GM19372 (cell line): ENCODE measurements at regions not wholly inside any gene's neighbourhood (a gene's known extent, or its start where the extent isn't known, plus 50 kb on each side); places are given as distances from the start of the nearest gene placed in this dataset.

ENCODE experiments used
- ATAC-seq: cut with Tn5 transposase; IDR thresholded peaks from one replicate; pipeline ENCODE4 v1.9.1; 2021; ENCODE audit warnings: mild to moderate bottlenecking, low read depth, moderate library complexity; ENCODE audit not compliant: unreplicated experiment

GRCh38 chr6:150651808-150652470 lies 52.3 kb downstream of the PLEKHG1 start:
- no peak for ATAC-seq

DNA sequence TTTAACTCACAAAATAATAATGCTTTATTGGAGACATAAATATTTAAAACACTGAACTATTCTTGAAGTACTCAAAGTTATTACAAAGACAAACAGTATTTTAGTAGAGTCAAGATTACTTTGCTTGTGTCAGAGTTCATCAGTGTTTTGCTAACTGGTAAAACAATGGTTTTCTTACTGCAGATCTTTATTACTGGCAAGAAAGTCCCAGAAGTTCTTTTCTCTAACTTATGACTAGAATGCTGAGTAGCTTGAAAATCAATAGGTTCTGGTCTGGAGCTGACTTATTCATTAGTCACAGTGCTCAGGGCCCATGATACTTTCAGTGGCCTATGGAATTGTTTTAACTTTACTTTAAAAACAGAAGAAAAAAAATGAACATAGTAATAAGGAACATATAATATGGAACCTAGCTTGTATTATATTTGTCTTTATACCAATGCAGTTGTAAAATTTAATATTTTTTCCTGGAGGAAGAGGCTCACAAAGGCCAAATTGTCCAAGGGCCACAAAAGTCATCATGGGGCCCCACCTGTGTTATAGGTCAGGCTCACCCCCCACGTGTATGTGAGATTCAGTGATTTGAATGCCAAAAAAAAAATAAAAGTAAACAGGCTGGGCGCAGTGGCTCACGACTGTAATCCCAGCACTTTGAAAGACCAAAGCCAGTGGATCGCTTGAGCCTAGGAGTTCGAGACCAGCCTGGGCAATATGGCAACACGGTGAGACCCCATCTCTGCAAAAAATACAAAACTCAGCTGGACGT lies 53.3 kb downstream of the PLEKHG1 start:
- no peak for ATAC-seq

- no peak for ATAC-seq
Observed at GRCh38 chr6:150654608-150655007, 54.9 kb downstream of the PLEKHG1 start.

DNA sequence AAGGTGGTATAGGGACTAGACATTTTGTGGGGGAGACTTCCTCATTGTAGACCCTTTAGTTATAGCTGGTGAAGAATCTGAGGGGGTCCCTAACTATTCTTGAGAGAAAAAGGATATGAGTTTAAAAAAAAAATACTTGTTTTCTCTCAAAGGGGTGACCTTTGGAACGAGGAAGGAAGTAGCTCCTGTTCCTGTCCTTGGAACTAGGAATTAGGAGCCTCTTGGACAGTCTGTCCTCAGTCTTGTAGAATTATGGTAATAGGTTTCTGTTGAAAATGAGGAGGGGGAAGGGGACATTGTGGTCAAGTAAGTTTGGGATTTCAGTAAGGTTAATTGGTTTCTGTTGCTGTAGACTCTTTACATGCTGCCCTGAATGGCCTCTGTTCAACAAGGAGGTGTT lies 56.5 kb downstream of the PLEKHG1 start:
- ATAC-seq: no peak

- ATAC-seq: no peak
Observed at GRCh38 chr6:150658421-150658820, 58.7 kb downstream of the PLEKHG1 start.

GRCh38 chr6:150659046-150659763 lies 59.5 kb downstream of the PLEKHG1 start:
- no peak for ATAC-seq

DNA sequence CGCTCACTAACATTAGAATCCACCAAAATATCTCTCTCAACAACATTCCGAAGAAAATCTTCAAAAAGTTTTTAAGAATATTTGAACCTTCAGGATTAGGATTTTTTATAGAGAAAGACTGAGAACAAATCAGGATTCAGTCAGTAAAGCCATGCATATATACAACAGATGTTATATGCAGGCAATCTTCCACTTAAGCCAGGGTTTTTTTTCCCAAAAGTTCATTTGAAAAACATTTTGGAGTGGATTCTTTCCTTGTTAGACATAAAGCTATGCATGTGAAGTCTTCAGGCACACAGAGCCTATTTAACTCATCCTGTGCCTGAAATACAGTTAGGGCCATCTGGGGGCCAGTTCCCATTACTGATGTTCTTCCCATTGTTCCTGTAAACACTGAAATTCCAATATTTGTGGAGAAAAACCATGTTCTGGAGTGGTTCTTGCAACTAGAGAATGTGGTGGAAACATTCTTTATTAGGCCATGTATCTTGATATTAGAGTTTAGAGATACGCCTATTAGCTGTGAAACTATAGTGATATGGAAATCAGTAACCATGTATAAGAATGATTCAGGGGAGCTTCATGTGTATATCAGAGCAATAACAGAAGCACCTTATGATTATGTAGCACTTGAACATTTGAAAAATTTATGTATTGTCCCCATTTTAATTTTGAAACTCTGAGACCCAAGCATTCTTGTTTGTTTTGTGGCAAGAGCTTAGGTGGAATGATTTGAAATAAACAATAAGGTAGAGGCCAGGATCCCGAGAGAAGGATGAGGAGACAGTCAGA lies 61.7 kb downstream of the PLEKHG1 start:
- ATAC-seq: no peak

DNA sequence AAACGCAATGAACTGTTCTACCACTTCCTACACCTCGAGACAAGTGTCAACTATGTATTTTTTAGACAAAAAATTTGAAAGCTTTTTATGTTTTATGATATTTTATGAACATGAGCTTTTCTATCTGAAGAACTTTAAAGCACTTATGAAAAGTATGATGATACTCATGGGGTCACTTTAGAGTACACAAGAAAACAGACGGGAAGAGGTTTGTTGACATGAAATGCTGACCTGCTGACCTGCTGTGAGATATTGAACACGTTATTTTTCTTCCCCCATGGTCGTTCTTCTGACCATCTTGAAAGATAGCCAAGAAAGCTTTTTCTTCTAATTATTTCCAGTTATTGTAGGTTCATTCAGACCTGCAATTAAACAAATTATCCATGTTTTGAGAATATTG lies 63.1 kb downstream of the PLEKHG1 start:
- ATAC-seq: no peak

GRCh38 chr6:150664091-150664490 lies 64.4 kb downstream of the PLEKHG1 start:
- ATAC-seq: no peak

- no peak for ATAC-seq
Observed at GRCh38 chr6:150666071-150666470, 66.4 kb downstream of the PLEKHG1 start.

DNA sequence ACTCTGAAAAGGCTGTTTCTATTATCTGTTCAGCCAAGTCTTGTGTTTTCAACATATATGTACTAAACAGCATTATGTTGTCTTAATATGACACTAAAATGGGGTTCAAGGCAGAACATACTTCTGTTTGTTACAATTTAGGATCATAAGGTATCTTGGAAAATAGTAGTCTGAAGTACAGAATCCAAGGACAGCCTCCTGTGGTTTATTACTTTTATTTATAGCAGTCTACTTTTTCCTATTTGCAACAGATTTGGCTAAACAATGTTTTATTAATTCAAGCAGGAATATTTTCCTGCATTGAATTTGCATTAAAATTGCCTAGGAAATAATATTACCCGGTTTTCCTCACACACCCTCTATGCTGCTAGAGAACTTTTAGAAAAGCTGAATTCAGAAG lies 67.7 kb downstream of the PLEKHG1 start:
- ATAC-seq: no peak

DNA sequence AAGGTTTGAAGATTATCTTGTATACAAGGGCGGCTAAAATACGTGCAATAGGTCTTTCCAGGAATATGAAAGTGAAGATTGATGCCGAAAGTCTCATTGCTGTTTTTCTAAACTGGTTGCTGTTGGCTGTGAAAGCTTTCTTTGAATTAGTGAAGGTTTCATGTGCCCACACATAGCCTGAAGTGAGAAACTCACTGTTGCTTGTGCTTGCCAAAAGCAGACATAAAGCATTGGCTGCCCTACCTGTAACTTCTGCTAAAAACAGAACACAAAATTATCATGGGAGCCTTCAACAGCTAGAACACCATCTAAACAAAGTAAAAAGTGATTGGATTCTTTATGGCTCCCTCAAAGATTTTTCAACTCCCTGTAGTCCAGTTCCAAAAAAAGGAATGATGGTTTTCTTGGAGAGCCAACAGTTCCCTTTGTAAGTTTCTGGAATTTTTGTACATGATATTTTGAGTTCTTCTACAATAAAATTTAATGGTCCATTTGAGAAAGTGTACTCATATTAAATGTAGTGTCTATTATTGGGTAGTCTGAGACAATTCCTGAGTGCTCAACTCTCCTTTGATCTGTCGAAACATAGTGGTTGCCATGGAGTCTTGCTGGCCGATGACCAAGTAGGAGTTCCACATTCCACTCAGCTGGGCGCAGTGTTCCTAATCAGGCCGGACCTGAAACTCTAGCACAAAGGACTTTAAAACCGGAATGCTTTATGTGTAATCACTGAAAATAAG lies 68.5 kb downstream of the PLEKHG1 start:
- no peak for ATAC-seq

DNA sequence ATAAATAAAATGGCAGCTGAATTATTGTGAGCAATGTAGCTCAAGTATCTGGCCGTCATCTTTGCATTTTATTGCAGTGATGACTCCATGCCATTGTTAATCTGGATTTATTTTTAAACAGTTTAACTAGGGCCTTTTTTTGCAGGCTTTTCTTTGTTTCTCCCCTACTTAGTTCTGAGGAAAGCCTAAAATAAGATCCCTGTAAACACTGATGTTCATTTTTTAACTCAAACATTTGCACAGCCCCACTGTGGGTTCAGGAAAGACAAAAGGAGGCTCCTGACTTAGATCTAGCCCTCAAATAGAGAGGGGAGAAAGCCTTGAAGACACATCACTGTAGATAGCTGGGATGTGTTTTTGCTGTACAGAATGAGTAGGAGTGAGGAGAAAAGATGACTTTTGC lies 69.2 kb downstream of the PLEKHG1 start:
- ATAC-seq: no peak

GRCh38 chr6:150670311-150670710 lies 70.6 kb downstream of the PLEKHG1 start:
- ATAC-seq: no peak

DNA sequence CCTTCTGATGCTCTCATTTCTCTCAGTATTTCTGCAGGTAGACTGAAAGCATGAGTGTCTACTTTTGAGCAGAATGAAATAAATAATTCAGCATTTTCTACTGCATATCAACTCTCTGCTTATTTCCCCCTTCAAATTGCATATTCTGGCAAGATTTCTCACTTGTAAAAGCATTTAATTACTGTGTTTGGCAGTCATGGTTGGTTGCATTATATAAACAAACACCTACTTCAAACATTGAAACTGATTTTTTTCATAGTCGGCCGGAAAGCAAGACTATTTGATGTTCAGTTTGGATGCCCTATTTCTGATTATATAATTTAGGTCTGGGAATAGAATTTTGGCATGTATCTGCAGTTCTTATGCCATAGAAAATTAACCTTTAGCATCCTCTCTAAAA lies 73.1 kb downstream of the PLEKHG1 start:
- no peak for ATAC-seq

GRCh38 chr6:150673720-150674346 lies 74.1 kb downstream of the PLEKHG1 start:
- ATAC-seq: no peak

DNA sequence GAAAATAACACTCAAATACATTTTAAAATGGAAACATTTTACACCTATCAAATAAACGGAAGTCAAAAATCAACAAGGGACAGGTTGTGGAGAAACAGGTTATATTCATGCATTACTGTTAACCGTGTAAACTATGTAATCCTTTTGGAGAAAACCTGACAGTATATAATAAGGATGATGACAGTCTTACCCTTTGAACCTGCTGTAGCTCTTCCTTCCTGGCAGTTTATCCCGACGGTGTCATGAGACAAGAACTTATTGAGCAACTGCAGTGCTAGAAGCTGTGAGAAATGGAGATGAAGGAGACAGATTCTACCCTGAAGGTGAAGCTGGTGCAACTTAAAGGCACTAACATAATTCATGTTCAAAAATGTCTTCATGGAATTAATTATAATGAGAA lies 76.7 kb downstream of the PLEKHG1 start:
- ATAC-seq: no peak

- no peak for ATAC-seq
Observed at GRCh38 chr6:150676772-150677171, 77.1 kb downstream of the PLEKHG1 start.

- no peak for ATAC-seq
Observed at GRCh38 chr6:150680510-150680909, 80.8 kb downstream of the PLEKHG1 start.
